Ovary (tissue), 3 donors: ENCODE measurements at regions not wholly inside any gene's neighbourhood (a gene's known extent, or its start where the extent isn't known, plus 50 kb on each side); places are given as distances from the start of the nearest gene placed in this dataset.

Experiments
- CTCF ChIP-seq, 3 donors: fragments of 450-650 bp in 2 of 3; fragments of 200-600 bp in 1 of 3; IDR thresholded peaks; one replicate each; pipeline versions ENCODE4 v1.5.1 to v1.8.0; 2016 to 2022; ENCODE audit warnings: antibody characterized with exemption in 3 of 3, mild to moderate bottlenecking in 1 of 3
- EP300 ChIP-seq: sonication (generic); formaldehyde crosslinking; IDR thresholded peaks from one replicate; pipeline ENCODE4 v1.6.1; 2017; ENCODE audit warnings: antibody characterized with exemption
- POLR2A ChIP-seq: fragments of 450-650 bp; IDR thresholded peaks from one replicate; pipeline ENCODE4 v1.6.1; 2017; ENCODE audit warnings: antibody characterized with exemption, mild to moderate bottlenecking, moderate library complexity
- donor health status: DM: no; HTN: no; CAD: no.

DNA sequence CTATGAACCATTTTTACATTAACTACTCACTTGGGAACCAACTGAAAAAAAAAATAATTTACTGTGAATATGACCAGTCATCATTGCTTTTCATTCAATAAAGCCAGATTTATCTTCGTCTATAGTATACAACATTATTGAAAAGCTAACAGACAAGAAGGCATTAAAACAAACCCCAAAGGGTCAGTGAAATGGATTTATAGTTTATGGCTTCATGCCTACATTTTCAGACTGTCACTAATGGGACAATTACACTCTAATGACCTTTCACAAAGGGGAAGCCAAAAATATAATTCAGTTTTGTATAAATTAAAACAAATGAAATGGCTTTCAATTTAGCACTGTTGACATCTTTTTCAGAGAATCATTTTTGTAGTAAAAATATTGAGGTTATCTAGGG, 169.1 kb downstream of the DSEL start:
- TF ChIP-seq CTCF (IDR thresholded peaks at IDR 0.05) (no peak), EP300 (no peak), POLR2A (no peak)
